Type B pancreatic cell (in vitro differentiated cells): ENCODE measurements at regions not wholly inside any gene's neighbourhood (a gene's known extent, or its start where the extent isn't known, plus 50 kb on each side); places are given as distances from the start of the nearest gene placed in this dataset.
A peak's percentile ranks its signal among the peaks of the same experiment; 100 is the strongest.

Source experiments
- DNase-seq: peaks from one replicate; pipeline ENCODE4 v3.0.0; 2021; ENCODE audit warnings: mixed read lengths; ENCODE audit not compliant: unreplicated experiment; ENCODE audit errors: extremely low spot score
- H3K27ac Mint-ChIP-seq: 2 replicates; pipeline ENCODE4 v1.8.0; 2021; ENCODE audit warnings: mild to moderate bottlenecking, mixed read lengths
- H3K27me3 Mint-ChIP-seq: 2 replicates; pipeline ENCODE4 v1.8.0; 2021; ENCODE audit warnings: mixed read lengths
- H3K36me3 Mint-ChIP-seq: 2 replicates; pipeline ENCODE4 v1.8.0; 2021; ENCODE audit warnings: mixed read lengths
- H3K4me1 Mint-ChIP-seq: one replicate; pipeline ENCODE4 v1.8.0; 2021; ENCODE audit warnings: mixed read lengths; ENCODE audit not compliant: unreplicated experiment
- H3K4me3 Mint-ChIP-seq: 2 replicates; pipeline ENCODE4 v1.8.0; 2021; ENCODE audit warnings: mild to moderate bottlenecking, mixed read lengths
- H3K9me3 Mint-ChIP-seq: 2 replicates; pipeline ENCODE4 v1.8.0; 2021; ENCODE audit warnings: mixed read lengths
- CTCF ChIP-seq: fragments of 200-600 bp; sonication (generic); conservative IDR thresholded peaks from 2 replicates; pipeline ENCODE4 v1.5.0; 2021; ENCODE audit warnings: antibody characterized with exemption, mild to moderate bottlenecking

DNA sequence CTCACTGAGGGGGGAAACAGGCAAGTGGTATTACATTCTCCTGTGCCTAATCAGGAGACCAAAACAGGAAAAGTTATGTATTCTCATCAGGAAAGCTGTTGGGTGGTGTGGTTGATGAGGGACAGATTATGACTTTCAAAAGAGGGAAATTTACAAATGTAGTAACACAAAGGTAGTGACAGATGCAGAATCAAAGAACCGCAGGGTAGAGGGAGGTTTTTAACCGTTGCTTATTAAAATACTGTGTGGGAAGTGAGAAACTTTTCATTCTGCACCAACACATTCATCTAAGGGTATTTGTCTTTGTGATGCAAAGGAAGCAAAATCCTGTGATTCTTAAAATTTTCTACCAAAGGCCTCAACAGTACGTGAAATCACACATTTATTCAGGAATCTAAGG, 288.2 kb upstream of the MAN1A1 start:
- H3K27me3 Mint-ChIP-seq: no peaks in the 10 kb centered on the region
- H3K27ac Mint-ChIP-seq: no peak overlapping the region

DNA sequence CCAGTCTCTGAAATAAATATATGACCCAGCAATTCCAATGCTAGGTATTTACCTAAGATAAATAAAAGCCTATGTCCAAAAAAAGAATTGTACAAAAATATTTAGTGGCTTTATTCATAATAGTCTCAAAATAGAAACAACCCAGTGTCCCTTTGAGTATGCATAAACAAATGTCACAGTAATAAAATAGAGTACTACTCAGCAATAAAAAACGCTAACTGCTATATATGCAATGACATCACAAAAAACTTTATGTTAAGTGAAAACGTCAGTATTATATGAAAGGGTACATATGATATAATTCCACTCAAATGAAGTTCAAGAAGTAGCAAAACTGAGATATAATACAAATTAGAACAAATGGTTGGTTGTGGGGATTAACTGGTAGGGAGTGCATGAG, 286.5 kb upstream of the MAN1A1 start:
- no peaks in the 10 kb centered on the region for H3K36me3 Mint-ChIP-seq
- TF ChIP-seq CTCF: no peak
- DNase-seq: no peak
- H3K4me3 Mint-ChIP-seq: no peak overlapping the region
- H3K27ac Mint-ChIP-seq: no peak overlapping the region
- no peaks in the 10 kb centered on the region for H3K27me3 Mint-ChIP-seq
- no peaks in the 10 kb centered on the region for H3K4me1 Mint-ChIP-seq
- no peaks in the 10 kb centered on the region for H3K9me3 Mint-ChIP-seq

More for the DNA sequence above, 288.2 kb upstream of the MAN1A1 start:
- Mint-ChIP-seq H3K9me3 (no peaks in the 10 kb centered on the region), H3K36me3 (no peaks in the 10 kb centered on the region), H3K4me3 (no peak overlapping the region), H3K4me1 (no peaks in the 10 kb centered on the region)
- DNase-seq: no peak
- TF ChIP-seq CTCF: no peak

GRCh38 chr6:119633461-119633860, 283.9 kb upstream of the MAN1A1 start:
- Mint-ChIP-seq H3K36me3 (no peaks in the 10 kb centered on the region), H3K27ac (no peak overlapping the region), H3K9me3 (no peaks in the 10 kb centered on the region), H3K4me1 (no peaks in the 10 kb centered on the region), H3K4me3 (no peak overlapping the region), H3K27me3 (no peaks in the 10 kb centered on the region)
- DNase-seq: no peak
- no peak for TF ChIP-seq CTCF

DNA sequence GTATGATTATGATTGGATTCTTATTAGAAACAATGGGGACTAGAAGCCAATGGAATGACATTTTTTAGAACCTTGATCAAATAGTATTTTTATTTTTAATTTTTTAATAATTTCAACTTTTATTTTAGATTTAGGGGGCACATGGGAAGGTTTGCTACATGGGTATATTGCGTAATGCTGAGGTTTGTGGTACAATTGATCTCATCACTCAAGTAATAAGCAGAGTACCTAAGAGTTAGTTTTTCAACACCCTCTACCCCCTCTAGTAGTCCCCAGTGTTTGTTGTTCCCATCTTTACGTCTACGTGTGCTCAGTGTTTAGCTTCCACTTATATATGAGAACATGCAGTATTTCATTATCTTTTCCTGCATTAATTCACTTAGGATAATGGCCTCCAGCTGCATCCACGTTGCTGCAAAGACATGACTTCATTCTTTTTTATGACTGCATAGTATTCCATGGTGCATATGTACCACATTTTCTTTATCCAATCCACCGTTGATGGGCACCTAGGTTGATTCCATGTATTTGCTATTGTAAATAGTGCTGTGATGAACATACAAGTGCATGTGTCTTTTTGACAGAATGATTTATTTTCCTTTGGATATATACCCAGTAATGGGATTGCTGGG, 281.1 kb upstream of the MAN1A1 start:
- H3K9me3 Mint-ChIP-seq: no peaks in the 10 kb centered on the region

GRCh38 chr6:119628691-119629594, 279.4 kb upstream of the MAN1A1 start:
- Mint-ChIP-seq H3K4me1 (peaks cover 7% of the 10 kb centered on the region), H3K27me3 (no peaks in the 10 kb centered on the region), H3K36me3 (no peaks in the 10 kb centered on the region), H3K27ac (no peak overlapping the region), H3K4me3 (no peak overlapping the region), H3K9me3 (no peaks in the 10 kb centered on the region)
- DNase-seq: no peak
- TF ChIP-seq CTCF: peak; percentile 33

More for the DNA sequence above, 281.1 kb upstream of the MAN1A1 start:
- Mint-ChIP-seq H3K27me3 (no peaks in the 10 kb centered on the region), H3K36me3 (no peaks in the 10 kb centered on the region), H3K27ac (no peak overlapping the region), H3K4me1 (peaks cover 5% of the 10 kb centered on the region), H3K4me3 (no peak overlapping the region)
- no peak for DNase-seq
- no peak for TF ChIP-seq CTCF
